ENCODE measurements at regions not wholly inside any gene's neighbourhood (a gene's known extent, or its start where the extent isn't known, plus 50 kb on each side); places are given as distances from the start of the nearest gene placed in this dataset.
"Not testable (repeated sequence)": the region's sequence is repeated elsewhere in the genome, so short reads cannot be mapped to it uniquely, and the experiment has no call there.

DNA sequence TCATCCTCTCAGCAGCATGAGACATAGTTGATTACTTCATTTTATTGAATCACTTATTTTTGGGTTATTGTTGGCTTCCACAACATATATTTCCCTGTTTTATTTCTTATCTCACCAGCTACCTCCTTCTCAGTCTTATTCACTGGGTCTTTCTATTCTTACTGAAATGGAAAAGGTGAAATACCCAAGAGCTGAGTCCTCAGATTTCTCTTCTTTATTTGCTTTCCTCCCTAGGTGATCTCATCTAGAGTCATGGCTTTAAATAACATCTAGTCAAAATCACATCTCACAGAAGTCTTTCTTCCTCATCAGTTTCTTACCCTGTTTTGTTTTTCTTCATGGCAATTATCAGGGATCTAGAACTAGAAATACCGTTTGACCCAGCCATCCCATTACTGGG lies 105.0 kb upstream of the RBBP8 start:
- no peak for DNase-seq

DNA sequence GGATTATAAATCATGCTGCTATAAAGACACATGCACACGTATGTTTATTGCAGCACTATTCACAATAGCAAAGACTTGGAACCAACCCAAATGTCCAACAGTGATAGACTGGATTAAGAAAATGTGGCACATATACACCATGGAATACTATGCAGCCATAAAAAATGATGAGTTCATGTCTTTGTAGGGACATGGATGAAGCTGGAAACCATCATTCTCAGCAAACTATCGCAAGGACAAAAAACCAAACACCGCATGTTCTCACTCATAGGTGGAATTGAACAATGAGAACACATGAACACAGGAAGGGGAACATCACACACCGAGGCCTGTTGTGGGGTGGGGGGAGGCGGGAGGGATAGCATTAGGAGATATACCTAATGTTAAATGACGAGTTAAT lies 104.5 kb upstream of the RBBP8 start:
- not testable (repeated sequence) for DNase-seq

DNA sequence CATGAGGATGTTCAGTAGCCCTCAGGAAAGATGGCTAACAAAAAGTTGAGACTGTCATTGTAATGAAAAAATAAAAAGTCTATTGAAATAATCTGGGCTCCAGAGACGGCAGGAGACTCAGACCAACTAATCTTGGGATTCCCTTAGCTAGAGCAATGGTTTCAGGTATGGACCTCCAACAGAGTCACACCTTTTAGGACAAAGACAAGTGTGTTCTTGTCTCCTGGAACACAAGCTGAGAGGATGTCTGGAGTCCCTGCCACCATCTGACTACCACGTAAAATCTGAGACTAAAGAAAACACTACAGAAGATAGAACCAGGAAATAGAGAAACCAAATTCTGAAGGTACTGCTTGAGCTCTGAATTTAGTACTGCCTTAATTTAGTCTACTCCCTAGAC lies 103.3 kb upstream of the RBBP8 start:
- peak; percentile 6 for DNase-seq

DNA sequence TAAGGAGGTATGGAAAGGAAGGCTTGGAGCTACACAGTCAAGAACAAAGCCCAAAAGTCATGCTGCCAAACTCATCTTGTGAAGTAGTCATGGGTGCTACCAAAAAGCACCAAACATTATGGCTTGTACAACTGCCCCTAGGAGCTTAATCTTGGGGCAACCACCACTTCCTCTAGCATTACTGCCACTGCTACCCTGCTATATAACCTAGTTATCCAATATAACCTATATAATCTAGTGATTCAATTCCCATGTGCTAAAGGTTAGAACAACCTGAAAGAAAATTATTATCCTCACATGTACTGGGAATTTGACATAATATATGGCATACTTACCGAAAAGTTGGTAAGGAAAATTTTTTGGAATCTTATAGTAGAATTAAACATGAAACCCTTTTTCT lies 102.6 kb upstream of the RBBP8 start:
- DNase-seq: no peak

DNA sequence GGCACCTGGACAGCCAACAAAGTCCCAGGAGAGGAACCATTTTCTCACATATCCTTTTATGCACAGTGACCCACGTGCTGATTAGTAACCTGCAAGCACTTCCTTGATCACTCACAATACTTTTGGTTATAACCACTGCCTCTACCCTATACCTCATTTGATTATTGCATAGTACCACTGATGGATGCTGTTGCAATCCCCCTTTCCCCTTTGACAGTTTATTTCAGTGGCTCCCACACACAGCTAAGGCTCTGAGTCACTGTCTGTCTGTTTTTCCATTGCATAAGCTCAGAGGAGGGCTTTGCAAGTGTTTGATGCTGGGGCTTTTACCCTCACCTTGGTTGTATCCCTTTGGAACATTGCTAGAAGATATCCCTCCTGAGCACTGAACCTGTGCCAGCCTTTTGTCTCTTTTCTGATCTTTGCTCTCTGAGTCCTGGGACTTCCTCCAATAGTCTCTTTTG lies 101.7 kb upstream of the RBBP8 start:
- no peak for DNase-seq

DNA sequence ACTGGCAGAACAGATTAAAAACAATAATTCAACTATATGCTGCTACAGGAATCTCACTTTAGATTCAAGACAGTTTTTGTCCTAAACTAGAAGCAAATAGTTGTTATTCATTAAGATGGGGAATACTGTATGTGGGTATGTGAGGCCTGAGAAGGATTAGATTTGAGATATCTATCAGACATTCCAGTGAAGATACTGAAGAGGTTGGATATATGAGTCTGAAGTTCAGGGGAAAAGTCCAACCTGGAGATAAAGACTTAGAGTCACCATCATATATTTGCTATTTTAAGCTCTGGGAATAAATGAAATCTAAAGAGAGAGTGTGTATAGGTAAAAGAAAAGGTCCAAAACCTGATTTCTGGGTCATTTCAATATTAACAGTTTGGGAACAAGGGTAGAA lies 96.2 kb upstream of the RBBP8 start:
- no peak for DNase-seq

DNA sequence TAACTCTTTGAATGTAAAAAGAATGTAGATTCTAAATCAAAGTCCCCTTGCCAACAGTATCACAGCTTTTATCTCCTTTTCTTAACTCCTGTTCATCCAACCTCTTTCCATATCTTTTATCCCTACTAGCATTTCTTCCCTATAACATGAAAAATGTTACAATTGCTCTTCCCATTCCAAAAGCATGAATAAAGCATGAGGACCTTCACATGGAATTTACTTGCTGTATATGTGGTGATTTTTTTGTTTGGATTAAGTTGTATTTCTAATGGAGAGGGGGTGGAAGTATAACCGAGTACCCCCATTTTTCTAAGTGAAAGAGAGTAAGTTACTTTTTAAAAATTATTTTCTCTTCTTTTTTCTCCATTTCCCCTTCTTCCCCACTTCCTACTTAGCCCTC lies 94.9 kb upstream of the RBBP8 start:
- no peak for DNase-seq

DNA sequence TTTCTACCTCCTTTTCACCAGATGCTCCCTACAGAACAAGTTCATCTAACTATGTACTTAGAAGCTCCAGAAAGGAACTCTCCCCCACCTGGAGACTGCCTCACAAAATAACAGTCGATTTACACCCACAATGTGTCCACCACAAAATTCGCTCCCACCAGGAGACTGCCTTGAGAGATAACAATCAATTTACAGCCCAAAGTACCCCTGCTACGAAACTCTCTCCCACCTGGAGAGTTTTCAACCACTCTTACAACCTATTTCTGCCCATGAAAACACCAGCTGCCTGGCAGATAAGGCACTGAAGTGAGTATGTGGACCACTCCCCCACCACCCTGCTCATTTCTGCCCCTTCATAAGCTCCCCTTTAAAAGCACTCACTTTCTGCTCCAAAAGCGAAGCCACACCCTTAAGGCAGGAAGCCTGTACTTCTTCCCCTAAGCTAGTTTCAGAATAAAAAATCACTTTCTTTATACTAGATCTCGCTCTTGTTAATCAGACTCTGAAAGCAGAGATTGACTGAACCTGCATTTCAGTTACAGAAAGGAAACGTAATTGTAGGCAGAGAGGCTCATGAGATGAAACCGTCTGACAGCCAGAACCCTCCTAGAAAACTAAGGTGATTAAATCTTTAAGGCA lies 94.4 kb upstream of the RBBP8 start:
- no peak for DNase-seq

DNA sequence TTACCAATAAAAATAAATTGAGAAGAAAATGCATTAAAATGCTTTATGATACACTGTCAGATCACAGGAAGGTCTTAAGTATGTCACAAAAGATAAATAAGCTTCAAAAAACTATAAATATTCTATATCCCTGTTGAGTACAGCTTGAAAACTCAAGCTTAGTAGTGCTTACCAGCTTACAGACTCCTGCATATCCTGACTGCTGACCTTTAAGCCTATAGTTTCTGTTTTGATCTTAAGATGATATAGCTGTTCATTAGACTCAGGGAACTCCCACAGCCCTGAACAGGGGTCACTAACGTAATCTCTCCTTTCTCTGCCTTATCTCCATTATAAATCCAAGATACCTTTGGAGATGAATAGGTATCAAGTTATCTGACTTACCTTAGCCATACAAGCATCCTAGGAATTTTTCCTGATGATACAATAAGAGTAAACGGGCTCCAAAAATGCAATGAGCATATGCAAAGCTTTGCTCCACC lies 93.7 kb upstream of the RBBP8 start:
- no peak for DNase-seq

DNA sequence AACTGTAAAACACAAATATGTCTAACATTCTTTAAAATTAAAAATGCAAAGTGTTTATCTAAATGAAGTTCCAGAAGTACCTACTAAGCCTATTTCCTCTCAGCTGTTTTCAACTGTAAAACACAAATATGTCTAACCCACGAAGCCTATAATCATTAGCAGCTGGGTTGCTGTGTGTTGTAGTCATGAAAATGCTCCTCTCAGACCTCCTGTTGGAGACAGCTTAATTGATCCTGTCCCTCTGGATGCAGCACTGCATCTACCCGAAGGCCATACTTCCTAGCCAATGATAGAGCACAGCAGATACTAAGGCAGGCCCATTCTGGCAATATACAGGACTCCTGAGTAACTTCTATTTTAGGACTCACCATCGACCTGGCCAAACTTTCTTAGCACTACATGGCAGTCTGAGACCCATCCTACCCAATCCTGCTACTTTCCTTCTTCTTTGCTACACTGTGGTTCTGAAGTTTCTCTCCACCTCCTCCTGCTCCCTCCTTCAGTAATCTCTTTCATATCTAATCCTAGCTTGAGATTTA lies 92.5 kb upstream of the RBBP8 start:
- no peak for DNase-seq

DNA sequence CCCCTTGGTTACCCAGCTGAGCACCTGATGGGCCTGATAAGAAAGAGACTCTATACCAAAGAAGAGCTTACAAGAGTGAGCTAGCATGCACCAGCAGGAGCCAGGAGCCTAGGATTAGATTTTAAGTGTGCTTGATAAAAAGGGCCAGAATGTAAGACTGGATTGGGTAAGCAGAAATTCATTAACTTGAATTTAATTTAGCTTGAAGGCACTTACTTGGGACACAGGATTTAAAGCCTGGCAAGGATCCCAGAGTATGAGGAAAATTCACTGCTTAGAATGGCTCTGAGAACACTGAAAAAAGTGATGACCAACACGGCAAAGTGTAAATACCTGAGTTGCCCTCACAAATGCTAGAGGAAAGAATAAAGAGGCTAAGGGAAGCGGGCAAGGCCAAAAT lies 91.3 kb upstream of the RBBP8 start:
- no peak for DNase-seq

DNA sequence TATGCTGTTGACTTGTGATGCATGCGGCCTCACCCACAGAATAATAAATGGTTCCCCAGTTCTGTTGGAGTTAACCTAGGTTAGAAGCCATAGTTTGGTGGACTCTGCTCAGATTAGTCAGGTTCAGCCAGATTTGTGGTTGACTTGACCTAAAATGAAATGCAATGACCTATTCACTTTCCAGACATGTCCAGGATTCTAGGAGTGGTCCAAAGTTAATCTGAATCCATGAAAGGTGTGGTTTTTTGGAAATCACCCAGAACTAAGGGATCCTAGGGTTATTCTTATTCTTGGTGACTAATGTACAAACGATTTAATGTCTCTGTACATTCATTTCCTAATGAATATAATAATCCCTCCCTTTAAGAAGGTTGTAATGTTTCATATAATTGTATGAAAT lies 88.9 kb upstream of the RBBP8 start:
- DNase-seq: no peak

DNA sequence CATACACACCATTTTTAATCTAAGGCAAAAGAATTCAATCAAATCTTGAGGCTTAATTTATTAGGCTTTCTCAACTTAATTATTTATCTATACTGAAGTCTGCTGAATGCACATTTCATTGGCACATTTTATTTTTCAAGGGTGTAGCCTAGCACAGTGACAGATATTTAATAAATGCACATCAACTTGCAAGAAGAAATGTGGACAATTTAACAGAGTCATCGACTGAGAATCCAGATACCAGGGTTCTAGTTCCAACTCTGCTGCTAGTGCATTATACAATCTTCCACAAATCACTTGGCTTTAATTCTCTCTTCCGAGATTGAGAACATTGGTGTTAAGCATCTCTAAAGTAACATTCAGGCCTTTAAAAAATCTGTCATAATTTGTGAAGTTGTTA lies 88.5 kb upstream of the RBBP8 start:
- no peak for DNase-seq

DNA sequence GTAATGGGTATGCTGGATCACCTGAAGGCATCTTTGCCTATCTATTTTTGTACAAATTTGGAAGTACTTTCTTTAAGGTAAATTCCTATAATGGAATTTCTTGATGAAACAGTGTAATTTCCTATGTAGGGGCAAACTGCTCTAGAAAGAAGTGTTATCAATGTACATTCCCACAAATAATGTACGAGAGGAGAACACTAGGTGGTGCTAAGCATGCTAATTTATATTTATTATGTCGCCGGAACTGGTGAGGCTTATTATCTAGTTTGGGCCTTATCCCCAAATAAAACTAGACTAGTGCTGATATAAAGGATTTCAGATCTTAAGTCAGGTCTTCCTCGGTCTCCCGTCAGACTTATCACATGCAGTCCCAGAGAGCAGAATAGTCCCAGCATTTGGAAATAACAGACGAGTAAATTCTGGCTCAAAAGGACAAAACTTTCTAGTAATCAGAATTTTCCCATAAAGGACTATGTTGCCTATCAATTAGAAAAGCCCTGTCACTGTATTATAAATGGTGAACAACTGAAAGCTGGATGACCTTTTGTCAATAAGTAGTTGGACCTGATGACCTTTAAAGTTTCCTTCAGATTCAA lies 86.9 kb upstream of the RBBP8 start:
- no peak for DNase-seq

DNA sequence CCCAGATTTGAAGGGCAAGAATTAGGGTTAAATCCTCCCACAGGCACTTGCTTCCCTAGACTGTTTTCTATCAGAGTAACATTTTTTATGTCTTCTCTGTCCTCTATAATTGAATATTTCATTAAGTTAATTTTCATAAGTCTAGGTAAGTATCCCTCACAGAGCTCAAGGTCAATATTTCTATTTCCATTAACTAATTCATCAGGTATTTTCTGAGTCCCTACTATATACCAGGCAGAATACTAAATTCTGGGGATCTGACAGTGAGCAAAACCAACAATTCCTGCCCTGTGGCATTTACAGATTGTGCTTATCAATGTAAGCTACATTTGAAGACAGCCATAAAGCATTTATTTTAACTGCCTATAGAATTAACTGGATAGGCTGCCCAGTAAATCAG lies 86.4 kb upstream of the RBBP8 start:
- DNase-seq: no peak

DNA sequence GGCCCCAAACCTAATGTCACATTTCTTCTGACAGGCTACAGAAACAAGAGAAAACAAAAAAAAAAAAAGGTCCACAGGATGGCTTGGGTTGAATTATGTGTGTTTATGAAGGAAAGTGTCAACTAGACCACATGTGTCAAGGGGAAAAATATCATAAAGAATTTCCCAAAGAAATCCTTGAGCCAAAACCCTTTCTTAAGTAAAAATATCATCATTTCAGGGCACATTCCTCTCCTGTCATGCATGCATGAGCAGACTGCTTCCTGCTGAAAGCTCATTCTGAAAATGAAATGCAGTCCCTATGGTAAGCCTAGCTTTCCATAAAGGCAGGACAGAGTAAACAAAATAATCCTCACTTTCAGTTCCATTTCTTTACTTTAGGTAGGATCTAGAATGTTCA lies 85.7 kb upstream of the RBBP8 start:
- no peak for DNase-seq

DNA sequence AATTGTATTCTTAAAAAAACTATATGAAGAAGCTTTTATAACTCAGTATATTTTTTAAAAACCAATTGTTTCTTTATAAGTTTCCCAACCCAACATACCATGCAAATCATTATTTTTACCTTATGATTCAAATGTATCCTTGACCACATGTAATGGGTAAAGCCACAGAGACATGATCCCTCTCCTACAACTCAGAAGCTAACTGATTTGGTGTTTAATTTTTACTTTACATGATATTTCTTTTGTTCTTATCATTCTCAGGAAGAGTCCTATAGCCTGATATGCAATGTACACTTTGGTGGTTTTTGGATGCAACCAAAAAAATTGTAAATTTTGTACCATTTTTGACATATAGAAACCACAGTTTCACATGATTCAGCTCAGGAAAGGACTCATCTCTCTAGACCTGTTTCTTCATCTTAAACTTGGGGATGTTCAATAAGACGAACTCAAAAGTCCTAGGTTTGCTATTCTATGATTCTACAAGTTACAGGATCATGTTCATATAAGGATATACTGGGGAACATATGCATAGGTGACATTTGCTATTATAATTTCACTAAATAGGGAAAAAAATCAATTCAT lies 85.2 kb upstream of the RBBP8 start:
- DNase-seq: no peak

DNA sequence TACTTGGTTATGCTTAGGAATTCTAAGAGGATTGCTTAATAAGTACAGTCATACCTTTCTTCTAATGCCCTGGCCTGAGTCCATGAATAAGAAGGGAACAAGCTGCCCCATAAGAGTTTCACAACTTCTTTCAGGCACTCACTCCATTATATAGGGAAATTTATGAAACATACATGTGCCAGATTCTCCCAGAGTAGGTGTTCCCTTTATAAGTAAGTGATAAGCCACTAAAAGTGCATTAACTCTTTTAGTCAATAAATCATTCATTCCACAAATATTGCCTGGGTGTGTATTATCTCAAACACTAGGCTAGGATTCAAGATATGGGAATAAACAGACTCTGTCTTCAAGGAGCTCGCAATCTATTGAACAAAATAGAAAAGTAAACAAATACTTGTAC lies 84.5 kb upstream of the RBBP8 start:
- DNase-seq: no peak

DNA sequence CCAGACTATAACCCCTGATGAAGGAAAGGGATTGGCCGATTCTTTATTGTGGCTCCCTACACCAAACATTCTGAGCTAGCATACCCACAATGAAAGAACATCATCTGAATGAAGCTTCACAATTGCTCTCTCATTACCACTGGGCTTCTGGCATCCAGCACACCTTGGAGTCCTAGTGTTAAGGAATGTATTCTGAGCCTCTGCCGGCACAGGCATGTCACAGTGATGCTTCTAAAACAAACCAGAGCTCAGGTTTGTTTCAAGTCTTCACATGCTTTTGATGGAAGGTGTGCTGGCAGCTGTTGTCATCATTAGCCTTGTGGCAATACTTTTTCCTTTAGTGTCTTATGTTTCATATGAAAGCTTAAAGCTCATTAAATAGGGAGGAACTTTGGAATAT lies 76.3 kb upstream of the RBBP8 start:
- DNase-seq: no peak

DNA sequence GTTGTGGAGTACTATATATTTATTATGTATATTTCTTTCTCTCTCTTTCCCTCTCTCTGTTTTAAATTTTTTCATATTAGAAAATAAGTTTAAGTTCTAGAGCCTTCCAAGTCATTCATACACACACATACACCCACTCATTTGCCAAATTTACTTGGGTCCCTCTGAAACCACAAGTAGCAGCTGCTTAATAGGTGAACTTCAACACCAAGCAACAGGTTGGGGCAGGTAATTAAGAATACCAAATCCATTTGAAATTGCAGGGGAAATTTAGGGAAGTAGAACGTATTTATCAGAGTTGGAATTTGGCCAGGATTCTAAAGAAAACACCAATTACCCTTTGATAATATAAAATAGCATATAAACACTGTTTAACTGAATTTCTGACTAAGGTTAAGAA lies 75.0 kb upstream of the RBBP8 start:
- DNase-seq: no peak

DNA sequence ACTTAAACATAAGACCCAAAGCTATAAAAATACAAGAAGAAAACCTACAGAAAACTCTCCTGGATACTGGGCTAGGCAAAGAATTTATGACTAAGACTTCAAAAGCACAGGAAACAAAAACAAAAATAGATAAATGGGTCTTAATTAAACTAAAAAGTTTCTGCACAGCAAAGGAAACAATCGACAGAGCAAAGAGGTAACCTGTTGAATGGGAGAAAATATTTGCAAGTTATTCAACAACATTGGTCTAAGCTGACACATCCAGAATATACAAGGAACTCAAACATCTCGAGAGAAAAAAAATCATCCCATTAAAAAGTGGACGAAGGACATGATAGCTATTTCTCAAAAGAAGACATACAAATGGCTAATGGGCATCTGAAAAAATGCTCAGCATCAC lies 72.3 kb upstream of the RBBP8 start:
- no peak for DNase-seq

DNA sequence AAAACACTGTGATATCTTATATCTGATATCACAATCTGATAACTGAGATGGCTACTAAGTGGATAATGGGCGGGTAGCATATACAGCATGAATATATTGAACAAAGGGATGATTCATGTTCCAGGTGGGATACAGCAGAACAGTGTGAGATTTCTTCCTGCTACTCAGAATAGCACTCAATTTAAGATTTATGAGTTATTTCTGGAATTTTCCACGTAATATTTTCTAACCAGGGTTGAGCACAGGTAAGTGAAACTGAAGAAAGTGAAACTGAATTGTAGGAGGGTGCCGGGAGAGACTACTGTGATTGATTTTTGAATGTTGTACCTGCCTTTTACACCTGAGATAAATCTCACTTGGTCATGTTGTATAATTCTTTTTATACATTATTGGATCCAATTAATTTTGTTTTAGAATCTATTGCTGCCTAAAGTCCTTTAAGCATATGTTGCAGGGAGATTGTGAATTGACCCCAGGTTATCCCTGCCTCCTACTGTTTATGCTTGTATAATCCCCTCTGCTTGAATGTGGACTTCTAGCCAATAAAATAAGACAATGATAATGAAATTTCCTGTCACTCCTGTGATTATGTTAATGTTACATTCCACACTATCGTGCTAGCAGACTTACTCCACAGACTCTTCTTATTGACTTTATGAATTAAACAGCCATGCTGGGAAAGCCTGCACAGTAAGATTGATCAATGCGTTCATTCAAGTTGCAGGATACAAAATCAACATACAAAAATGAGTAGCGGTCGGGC lies 67.6 kb upstream of the RBBP8 start:
- no peak for DNase-seq

DNA sequence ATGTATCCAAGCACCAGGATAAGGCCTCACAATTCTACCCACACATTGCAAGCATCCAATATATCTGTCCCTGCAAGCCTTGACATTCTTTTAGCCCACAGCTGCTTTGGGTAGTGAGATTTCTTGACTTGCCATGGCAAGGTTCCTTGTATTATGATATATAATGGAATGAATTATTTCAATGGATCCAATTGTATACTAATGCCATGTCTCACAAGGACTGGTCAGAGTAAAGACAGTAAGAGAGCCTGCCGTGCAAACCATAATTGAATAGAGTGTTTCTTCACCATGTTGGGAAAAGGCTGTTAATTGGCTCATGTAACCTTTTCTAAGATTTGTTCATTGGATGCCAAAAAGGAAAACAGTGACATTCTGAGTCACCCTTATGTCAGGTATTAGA lies 64.3 kb upstream of the RBBP8 start:
- no peak for DNase-seq

Measured in NCI-H510A treated with DMSO at 0.1 percent for 48 hours (cell line).